RWPE2 (cell line): ENCODE measurements at regions not wholly inside any gene's neighbourhood (a gene's known extent, or its start where the extent isn't known, plus 50 kb on each side); places are given as distances from the start of the nearest gene placed in this dataset.

ENCODE experiments used
- ATAC-seq: fragments of 200-7000 bp; cut with Tn5 transposase; 3 replicates; pipeline ENCODE4 v1.9.1; 2021; ENCODE audit warnings: low read depth
- DNase-seq: peaks from one replicate; pipeline ENCODE4 v3.0.0-alpha.2; 2020; ENCODE audit warnings: low spot score
- H3K27ac ChIP-seq: fragments of 450-650 bp; 2 replicates; pipeline ENCODE4 v1.5.1; 2017; ENCODE audit warnings: mild to moderate bottlenecking; ENCODE audit not compliant: poor library complexity, severe bottlenecking
- H3K27me3 ChIP-seq: fragments of 250-450 bp; sonication (Bioruptor Pico); 2 replicates; pipeline ENCODE4 v1.5.1; 2021; ENCODE audit warnings: mild to moderate bottlenecking, moderate library complexity; ENCODE audit not compliant: insufficient read depth, poor library complexity, severe bottlenecking
- H3K36me3 ChIP-seq: fragments of 250-450 bp; sonication (Bioruptor Pico); 2 replicates; pipeline ENCODE4 v1.5.1; 2020; ENCODE audit warnings: low read depth, mild to moderate bottlenecking, moderate library complexity
- H3K4me1 ChIP-seq: fragments of 250-450 bp; sonication (Bioruptor Pico); 2 replicates; pipeline ENCODE4 v1.5.1; 2021; ENCODE audit warnings: mild to moderate bottlenecking, moderate library complexity; ENCODE audit not compliant: insufficient read depth, poor library complexity, severe bottlenecking
- H3K4me3 ChIP-seq: fragments of 250-450 bp; sonication (Bioruptor Pico); 2 replicates; pipeline ENCODE4 v1.5.1; 2021; ENCODE audit warnings: mild to moderate bottlenecking, moderate library complexity; ENCODE audit not compliant: severe bottlenecking
- H3K9me3 ChIP-seq: fragments of 250-450 bp; sonication (Bioruptor Pico); 2 replicates; pipeline ENCODE4 v1.5.1; 2021; ENCODE audit warnings: mild to moderate bottlenecking, moderate library complexity; ENCODE audit not compliant: severe bottlenecking
- TF ChIP-seq, protein P1 (sequence below): fragments of 450-650 bp; IDR thresholded peaks from one replicate; pipeline ENCODE4 v1.5.1; 2017; ENCODE audit warnings: mild to moderate bottlenecking, moderate library complexity; ENCODE audit not compliant: poor library complexity, severe bottlenecking

DNA sequence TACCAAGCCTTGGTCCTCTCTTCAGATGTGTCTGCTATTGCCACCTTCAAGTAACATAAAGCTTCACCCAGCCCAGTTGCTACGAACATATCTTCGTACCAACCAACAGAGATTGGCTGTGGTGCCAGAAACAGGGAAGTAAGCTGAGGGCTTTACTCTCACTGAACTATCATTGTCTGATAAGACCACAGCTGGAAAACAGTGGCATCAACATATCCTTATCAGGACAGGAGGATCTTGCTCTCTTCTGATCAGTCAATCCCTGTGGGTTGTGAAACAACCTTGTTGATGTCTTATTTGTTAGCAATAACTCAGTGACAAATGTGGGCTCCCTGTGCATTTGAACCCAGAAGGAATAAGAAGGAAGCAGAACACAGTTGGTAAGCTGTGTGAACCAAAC, 446.3 kb upstream of the MAF start:
- H3K4me3 ChIP-seq = no peak overlapping the region
- TF ChIP-seq, protein P1, sequence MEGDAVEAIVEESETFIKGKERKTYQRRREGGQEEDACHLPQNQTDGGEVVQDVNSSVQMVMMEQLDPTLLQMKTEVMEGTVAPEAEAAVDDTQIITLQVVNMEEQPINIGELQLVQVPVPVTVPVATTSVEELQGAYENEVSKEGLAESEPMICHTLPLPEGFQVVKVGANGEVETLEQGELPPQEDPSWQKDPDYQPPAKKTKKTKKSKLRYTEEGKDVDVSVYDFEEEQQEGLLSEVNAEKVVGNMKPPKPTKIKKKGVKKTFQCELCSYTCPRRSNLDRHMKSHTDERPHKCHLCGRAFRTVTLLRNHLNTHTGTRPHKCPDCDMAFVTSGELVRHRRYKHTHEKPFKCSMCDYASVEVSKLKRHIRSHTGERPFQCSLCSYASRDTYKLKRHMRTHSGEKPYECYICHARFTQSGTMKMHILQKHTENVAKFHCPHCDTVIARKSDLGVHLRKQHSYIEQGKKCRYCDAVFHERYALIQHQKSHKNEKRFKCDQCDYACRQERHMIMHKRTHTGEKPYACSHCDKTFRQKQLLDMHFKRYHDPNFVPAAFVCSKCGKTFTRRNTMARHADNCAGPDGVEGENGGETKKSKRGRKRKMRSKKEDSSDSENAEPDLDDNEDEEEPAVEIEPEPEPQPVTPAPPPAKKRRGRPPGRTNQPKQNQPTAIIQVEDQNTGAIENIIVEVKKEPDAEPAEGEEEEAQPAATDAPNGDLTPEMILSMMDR = no peak
- DNase-seq (no peak), ATAC-seq (no peak)
- H3K27me3 ChIP-seq = no peaks in the 10 kb centered on the region
- no peaks in the 10 kb centered on the region for H3K4me1 ChIP-seq
- no peaks in the 10 kb centered on the region for H3K36me3 ChIP-seq
- no peak overlapping the region for H3K27ac ChIP-seq
- H3K9me3 ChIP-seq = no peaks in the 10 kb centered on the region

DNA sequence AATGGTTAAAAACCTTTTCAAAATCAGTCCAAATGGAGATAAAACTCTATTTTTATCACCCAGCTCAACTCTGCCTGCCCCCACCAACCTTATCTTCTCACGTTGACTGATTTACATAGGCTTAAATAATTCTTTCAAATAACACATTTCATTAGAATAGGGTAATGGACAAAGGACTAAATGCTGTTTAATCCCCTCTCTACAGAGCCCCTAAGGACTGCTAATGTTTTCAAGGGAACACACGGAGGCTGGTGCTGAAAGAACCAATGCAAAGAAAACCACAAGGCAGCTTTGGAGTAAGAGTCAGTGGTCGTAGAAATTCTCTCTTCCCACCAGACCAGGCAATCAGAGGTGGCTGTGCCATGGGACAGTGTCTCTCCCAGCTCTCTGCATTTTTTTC, 445.7 kb upstream of the MAF start:
- no peak for DNase-seq
- ATAC-seq = no peak
- Histone ChIP-seq H3K27ac (no peak overlapping the region), H3K4me1 (no peaks in the 10 kb centered on the region), H3K9me3 (no peaks in the 10 kb centered on the region), H3K27me3 (no peaks in the 10 kb centered on the region), H3K36me3 (no peaks in the 10 kb centered on the region), H3K4me3 (no peak overlapping the region)
- TF ChIP-seq, protein P1 = no peak

DNA sequence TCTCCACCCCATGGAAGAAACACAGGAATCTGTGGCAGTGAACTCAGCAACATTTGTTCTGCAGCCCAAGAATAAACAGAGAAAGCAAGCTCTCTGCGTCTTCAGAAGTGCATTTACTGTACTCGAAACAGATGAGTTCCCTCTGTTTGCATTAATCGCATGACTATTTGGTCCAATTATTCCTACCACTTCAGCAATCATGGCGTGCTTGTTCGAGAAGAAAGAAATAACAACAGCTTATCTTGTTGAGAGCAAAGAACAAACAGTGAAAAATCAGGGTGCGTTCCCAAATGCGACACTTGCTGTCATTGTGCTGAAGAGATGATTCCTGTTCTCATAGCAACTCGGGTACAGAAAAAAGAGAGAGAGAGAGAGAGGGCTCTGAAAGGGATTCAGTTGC, 445.3 kb upstream of the MAF start:
- H3K4me3 ChIP-seq = no peak overlapping the region
- TF ChIP-seq, protein P1 = no peak
- no peaks in the 10 kb centered on the region for H3K27me3 ChIP-seq
- no peaks in the 10 kb centered on the region for H3K9me3 ChIP-seq
- no peak for ATAC-seq
- H3K27ac ChIP-seq = no peak overlapping the region
- H3K4me1 ChIP-seq = no peaks in the 10 kb centered on the region
- no peak for DNase-seq
- no peaks in the 10 kb centered on the region for H3K36me3 ChIP-seq

DNA sequence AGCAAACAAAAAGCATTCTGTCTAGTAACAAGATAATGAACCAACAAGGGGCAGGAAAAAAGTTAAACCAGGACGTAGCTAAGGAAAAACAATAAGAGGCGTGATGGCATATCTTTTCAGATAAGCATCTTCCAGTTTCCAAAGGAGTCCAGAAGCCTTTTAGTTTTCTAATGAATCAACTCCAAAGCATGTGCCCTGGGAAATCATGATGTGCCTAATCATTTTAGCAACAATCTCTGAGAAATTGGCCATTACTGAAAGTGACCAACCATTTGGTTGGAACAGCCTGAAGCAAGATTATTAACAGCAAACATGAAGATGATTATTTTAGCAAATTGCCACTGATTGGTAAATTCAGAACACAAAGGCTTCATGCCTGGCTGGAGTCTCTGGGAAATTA, 440.9 kb upstream of the MAF start:
- no peaks in the 10 kb centered on the region for H3K4me1 ChIP-seq
- no peak overlapping the region for H3K4me3 ChIP-seq
- H3K27ac ChIP-seq = no peak overlapping the region
- no peak for ATAC-seq
- no peaks in the 10 kb centered on the region for H3K36me3 ChIP-seq
- no peaks in the 10 kb centered on the region for H3K9me3 ChIP-seq
- no peaks in the 10 kb centered on the region for H3K27me3 ChIP-seq
- DNase-seq = no peak
- TF ChIP-seq, protein P1 = no peak

DNA sequence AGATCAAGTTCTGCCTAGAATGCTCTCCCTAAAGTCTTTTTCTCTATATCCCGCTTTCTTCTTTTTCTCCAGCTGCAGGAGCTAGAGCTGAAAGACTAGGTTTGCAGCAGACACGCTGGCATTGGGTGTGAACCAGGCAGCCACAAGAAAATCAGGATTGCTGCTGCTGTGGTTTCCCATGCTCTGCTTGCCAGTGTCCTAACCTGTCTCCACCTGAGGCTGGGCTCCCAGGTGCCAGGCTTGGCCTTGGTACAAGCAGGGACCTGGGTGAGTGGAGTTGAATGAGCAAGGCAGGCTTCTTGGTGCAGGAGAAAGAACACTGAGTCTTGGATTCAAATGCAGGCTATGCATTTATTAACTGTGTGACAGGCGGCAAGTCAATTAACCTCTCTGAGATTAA, 440.3 kb upstream of the MAF start:
- Histone ChIP-seq H3K27me3 (no peaks in the 10 kb centered on the region), H3K4me3 (no peak overlapping the region), H3K4me1 (no peaks in the 10 kb centered on the region), H3K36me3 (no peaks in the 10 kb centered on the region), H3K9me3 (no peaks in the 10 kb centered on the region), H3K27ac (no peak overlapping the region)
- DNase-seq (no peak), ATAC-seq (0 out of 3 replicates have a peak, but pooled peaks have one; percentile 17)
- TF ChIP-seq, protein P1 = no peak
